Large intestine (tissue), 3 donors: ENCODE measurements at regions not wholly inside any gene's neighbourhood (a gene's known extent, or its start where the extent isn't known, plus 50 kb on each side); places are given as distances from the start of the nearest gene placed in this dataset.
"Not testable (repeated sequence)": the region's sequence is repeated elsewhere in the genome, so short reads cannot be mapped to it uniquely, and the experiment has no call there.

Source experiments
- DNase-seq, 2 donors: peaks; one replicate each; pipeline versions ENCODE4 v3.0.0 to v3.0.0-alpha.2; 2013
- H3K27ac ChIP-seq: one replicate; pipeline ENCODE4 v1.5.1; 2013; ENCODE audit warnings: low read length
- H3K27me3 ChIP-seq: 2 replicates; pipeline ENCODE4 v1.6.1; 2013; ENCODE audit warnings: low read length; ENCODE audit not compliant: control insufficient read depth, insufficient read depth
- H3K36me3 ChIP-seq: 2 replicates; pipeline ENCODE4 v1.6.1; 2013; ENCODE audit warnings: low read length; ENCODE audit not compliant: control insufficient read depth, insufficient read depth
- H3K4me1 ChIP-seq: one replicate; pipeline ENCODE4 v1.6.1; 2013; ENCODE audit warnings: low read length; ENCODE audit not compliant: control insufficient read depth, insufficient read depth
- H3K4me3 ChIP-seq: one replicate; pipeline ENCODE4 v1.5.1; 2013; ENCODE audit warnings: low read length
- H3K9me3 ChIP-seq: one replicate; pipeline ENCODE4 v1.6.1; 2013; ENCODE audit warnings: mild to moderate bottlenecking, low read depth, low read length, moderate library complexity; ENCODE audit not compliant: control insufficient read depth
- WGBS: methylation state at CpG from one replicate; pipeline ENCODE4 v1.1.5; 2013; ENCODE audit warnings: low lambda C conversion rate; ENCODE audit not compliant: insufficient coverage; 5-methylcytosine and 5-hydroxymethylcytosine counted together

DNA sequence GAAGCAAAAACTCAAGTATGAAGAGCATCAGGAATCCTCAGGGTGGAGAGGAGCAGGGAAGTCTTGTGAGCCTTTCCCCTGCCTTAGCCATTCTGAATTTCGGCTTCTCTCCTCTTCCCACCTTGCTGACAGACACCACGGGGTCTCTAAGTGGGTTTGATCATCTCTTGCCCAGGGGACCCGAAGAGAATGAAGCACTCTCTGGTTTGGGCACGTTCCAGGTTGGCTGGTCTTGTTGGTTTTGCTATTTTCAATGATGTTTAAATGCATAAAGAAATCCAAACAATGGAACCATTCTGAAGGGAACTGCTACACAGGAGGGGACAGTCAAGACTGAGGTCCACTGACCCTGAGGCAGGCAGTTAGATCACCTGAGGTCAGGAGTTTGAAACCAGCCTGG is 131.7 kb downstream of the PXDC1 start:
- Histone ChIP-seq H3K9me3 (no peaks in the 10 kb centered on the region), H3K36me3 (no peaks in the 10 kb centered on the region)
- no CpG with 5 or more reads among the region's 4 CpGs for WGBS

DNA sequence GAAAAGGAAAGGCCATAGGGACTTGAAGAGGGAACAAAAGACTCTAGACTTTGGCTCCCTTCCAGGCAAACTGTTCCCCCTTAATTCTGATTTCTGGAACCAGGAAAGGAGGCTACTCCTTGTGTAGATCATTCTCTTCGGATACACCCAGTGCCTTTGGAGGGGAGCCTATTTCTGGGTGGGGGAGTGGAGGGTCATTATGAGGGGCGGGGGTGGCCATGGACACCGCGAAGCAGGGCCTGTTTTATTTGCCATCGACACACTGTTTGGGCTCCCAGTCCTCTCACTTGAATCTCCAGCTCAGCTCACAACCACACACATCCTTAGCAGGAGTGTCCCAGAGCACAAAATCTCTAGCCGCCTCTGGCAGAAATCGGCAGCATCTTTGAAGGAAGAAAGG is 132.3 kb downstream of the PXDC1 start:
- H3K4me1 ChIP-seq: no peaks in the 10 kb centered on the region
- no peak overlapping the region for H3K4me3 ChIP-seq
- no peak for DNase-seq
- H3K36me3 ChIP-seq: no peaks in the 10 kb centered on the region
- H3K27ac ChIP-seq: no peak overlapping the region
- no peaks in the 10 kb centered on the region for H3K9me3 ChIP-seq
- H3K27me3 ChIP-seq: no peaks in the 10 kb centered on the region
- WGBS: no CpG with 5 or more reads among the region's 7 CpGs

More for the DNA sequence above, 131.7 kb downstream of the PXDC1 start:
- H3K27ac ChIP-seq: no peak overlapping the region
- no peak for DNase-seq
- H3K27me3 ChIP-seq: no peaks in the 10 kb centered on the region
- no peaks in the 10 kb centered on the region for H3K4me1 ChIP-seq
- H3K4me3 ChIP-seq: no peak overlapping the region

DNA sequence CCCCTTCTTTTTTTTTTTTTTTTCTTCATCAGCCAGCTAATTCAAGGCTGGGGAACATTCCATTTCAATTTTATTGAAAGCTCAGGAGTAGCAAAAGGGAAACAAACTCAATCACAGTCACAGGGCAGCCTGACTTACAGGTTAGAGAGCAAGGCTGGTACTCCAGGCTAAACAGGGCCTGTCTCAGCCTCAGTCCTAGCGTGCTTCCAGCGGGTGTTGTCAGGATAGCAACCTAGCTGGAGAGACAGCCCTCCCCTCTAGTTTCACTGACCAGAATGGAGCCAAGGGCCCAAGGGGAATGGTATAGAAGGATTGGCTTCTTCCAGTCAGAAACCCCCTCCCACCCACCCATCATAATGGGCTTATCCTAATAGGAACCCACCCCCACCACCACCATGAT is 132.9 kb downstream of the PXDC1 start:
- no peaks in the 10 kb centered on the region for H3K4me1 ChIP-seq
- no peaks in the 10 kb centered on the region for H3K27me3 ChIP-seq
- H3K36me3 ChIP-seq: no peaks in the 10 kb centered on the region
- 100% methylated on average over 1 of the region's 2 CpGs for whole genome bisulfite sequencing
- no peak overlapping the region for H3K27ac ChIP-seq
- no peak for DNase-seq
- no peak overlapping the region for H3K4me3 ChIP-seq
- no peaks in the 10 kb centered on the region for H3K9me3 ChIP-seq

DNA sequence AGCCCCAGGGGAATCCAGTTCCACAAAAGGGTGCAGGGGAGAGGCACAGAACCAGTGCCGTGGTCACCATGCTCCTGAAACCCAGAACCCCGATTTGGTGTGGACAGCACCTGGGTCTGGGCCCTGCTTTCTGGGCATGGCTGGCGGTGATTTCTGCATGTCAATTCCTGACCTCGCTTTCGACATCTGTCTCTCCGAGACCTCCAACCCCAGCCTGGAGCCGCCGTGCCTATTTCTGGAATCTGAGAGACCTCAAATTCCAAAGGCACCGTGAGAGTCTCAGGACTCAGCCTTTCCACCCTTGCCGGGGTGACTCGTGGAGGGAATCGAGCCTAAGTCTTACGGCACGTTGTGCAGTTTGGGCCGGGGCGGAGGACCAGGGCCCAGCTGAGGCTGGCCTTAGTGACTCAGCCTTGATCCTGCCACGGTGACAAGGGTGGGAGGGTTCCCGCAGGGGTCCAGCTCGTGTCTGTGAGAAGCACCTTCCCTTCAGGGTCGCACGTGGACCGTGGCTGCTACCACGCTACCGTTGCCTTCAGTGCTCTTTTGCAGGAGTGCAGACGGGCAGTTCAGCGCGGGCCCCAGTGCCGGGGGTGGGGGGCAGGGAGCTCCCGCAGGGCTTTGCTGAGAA is 133.7 kb downstream of the PXDC1 start:
- DNase-seq: no peak
- no peaks in the 10 kb centered on the region for H3K27me3 ChIP-seq
- H3K36me3 ChIP-seq: no peaks in the 10 kb centered on the region
- H3K4me1 ChIP-seq: no peaks in the 10 kb centered on the region
- no CpG with 5 or more reads among the region's 29 CpGs for WGBS
- H3K27ac ChIP-seq: no peak overlapping the region
- no peaks in the 10 kb centered on the region for H3K9me3 ChIP-seq
- no peak overlapping the region for H3K4me3 ChIP-seq

DNA sequence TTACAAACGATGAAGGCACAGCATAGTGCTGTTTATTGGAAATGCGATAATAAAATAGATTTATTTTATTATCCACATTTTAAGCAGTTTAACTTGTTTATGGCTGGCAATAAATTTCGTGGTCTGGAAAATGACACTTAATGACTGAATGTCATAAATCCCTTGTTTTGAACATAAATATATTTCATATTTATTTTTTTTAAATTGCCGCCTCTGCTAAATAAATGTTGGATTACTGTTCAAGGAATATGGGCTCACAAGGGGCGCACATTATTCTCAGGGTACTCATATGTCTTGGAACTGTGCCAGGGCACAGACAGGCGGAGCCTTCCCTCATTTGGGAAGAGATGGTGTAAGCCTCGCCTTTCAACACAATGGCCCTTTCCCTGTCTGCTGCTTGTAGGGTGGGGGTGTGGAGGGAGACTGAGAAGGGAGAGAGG is 134.3 kb downstream of the PXDC1 start:
- no peak for DNase-seq

DNA sequence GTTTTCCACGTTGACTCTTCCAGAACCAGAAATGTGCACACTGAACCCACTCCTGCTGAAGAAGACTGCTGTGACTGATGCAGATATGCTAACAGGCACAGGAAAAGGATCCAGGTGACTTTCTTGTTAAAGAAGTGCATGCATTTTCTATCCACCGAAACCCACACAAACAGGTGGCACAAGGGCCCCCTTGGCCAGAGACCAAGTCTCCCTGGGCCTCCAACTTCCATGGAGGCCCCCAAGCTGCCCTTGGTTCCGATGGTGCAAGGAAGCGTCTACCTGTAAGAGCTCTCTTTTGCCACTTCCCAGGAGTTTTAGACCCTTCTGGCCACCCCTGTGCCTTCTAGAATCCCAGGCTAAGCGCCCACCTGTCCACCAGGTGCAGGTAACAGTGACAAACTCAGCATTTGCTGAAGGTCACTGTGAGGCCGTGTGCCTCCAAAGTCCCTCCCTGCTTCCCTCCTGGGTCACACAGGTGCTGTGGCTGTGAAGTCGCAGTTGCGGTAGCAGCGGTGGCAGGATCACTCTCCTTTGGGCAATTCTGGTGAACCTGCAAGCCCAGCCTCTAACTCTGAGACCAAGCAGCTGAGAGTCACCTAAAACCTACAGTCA is 134.8 kb downstream of the PXDC1 start:
- H3K4me1 ChIP-seq: no peaks in the 10 kb centered on the region
- H3K4me3 ChIP-seq: no peak overlapping the region
- no CpG with 5 or more reads among the region's 9 CpGs for whole genome bisulfite sequencing
- H3K27me3 ChIP-seq: no peaks in the 10 kb centered on the region
- no peak for DNase-seq
- no peaks in the 10 kb centered on the region for H3K36me3 ChIP-seq
- H3K27ac ChIP-seq: no peak overlapping the region
- no peaks in the 10 kb centered on the region for H3K9me3 ChIP-seq

More for the DNA sequence above, 134.3 kb downstream of the PXDC1 start:
- Histone ChIP-seq H3K4me1 (no peaks in the 10 kb centered on the region), H3K9me3 (no peaks in the 10 kb centered on the region), H3K4me3 (no peak overlapping the region), H3K27ac (no peak overlapping the region), H3K36me3 (no peaks in the 10 kb centered on the region), H3K27me3 (no peaks in the 10 kb centered on the region)
- WGBS: 58% methylated on average over 4 of the region's 7 CpGs

DNA sequence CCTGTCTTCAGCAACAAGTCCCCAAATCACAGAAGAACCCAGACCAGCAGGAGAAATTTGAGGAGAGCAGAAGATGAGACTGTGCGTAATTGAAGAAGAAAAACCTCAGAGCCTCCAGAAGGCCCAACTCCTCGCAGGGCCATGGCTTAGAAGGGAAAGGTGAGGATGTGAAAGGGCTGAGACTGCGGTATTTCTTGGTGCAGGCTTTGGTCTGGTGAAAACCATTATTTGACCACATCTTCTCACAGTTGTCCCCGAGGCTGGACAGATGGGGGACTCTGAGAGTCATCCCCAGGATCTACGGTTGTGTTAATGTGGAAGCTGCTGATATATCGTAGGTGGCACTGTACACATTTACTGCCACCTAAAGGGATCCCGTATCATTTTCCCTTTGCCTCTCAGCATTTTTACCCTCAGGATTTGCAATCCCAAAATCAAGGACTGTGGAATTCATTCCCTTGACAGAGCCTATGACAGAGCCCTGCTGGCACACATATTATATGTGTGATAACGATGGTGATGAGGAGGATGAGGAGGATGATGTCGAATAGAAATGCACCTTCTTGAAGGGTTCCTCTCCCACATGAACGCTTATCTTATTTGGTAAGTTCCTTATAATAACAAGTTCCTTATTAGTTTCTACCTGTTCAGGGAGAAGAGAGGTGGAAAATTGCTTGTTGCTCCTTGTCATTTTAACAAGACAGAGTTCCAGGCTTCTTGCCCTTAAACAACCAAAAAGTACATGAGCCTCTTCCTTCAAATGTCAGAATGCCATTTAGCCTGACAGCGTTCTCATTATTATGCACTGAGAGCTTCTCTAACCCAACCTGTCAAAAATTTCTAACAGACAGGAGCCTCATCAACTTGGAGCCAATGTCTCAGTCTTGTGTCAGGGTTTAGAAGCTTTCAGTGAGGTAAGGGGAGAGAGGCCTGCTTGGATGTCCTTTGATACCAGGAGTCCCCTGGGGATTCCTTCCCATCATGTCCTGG is 135.8 kb downstream of the PXDC1 start:
- Histone ChIP-seq H3K27ac (no peak overlapping the region), H3K36me3 (no peaks in the 10 kb centered on the region), H3K9me3 (no peaks in the 10 kb centered on the region), H3K27me3 (no peaks in the 10 kb centered on the region), H3K4me3 (no peak overlapping the region), H3K4me1 (no peaks in the 10 kb centered on the region)
- no peak for DNase-seq
- 94% methylated on average over 2 of the region's 11 CpGs for WGBS

DNA sequence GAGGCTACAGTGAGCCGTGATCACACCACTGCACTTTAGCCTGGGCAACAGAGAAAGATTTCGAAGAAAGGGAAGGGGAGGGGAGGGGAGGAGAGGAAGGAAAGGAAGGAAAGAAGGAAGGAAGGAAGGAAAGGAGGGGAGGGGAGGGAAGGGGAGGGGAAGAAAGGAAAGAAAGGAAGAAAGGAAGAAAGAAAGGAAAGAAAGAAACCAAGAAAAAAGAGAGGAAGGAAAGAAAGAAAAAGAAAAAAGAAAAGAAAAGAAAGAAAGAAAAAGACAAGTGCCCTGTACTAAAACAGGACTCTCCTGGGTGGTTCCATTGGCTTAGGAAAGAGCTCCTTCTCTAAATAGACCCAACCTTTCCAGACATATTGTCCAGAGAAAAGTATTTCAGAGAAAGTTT is 136.6 kb downstream of the PXDC1 start:
- no peak for DNase-seq
- Histone ChIP-seq H3K36me3 (no peaks in the 10 kb centered on the region), H3K27me3 (no peaks in the 10 kb centered on the region), H3K27ac (no peak overlapping the region), H3K4me3 (no peak overlapping the region), H3K4me1 (no peaks in the 10 kb centered on the region), H3K9me3 (no peaks in the 10 kb centered on the region)
- WGBS: no CpG with 5 or more reads among the region's 2 CpGs

DNA sequence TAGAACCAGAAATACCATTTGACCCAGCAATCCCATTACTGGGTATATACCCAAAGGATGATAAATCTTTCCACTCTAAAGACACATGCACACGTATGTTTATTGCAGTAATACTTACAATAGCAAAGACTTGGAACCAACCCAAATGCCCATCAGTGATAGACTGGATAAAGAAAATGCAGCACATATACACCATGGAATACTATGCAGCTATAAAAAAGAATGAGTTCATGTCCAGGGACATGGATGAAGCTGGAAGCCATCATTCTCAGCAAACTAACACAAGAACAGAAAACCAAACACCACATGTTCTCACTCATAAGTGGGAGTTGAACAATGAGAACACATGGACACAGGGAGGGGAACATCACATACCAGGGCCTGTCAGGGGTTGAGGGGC is 137.9 kb downstream of the PXDC1 start:
- not testable (repeated sequence) for H3K27ac ChIP-seq, H3K27me3 ChIP-seq
- WGBS: no CpG with 5 or more reads among the region's 1 CpG

DNA sequence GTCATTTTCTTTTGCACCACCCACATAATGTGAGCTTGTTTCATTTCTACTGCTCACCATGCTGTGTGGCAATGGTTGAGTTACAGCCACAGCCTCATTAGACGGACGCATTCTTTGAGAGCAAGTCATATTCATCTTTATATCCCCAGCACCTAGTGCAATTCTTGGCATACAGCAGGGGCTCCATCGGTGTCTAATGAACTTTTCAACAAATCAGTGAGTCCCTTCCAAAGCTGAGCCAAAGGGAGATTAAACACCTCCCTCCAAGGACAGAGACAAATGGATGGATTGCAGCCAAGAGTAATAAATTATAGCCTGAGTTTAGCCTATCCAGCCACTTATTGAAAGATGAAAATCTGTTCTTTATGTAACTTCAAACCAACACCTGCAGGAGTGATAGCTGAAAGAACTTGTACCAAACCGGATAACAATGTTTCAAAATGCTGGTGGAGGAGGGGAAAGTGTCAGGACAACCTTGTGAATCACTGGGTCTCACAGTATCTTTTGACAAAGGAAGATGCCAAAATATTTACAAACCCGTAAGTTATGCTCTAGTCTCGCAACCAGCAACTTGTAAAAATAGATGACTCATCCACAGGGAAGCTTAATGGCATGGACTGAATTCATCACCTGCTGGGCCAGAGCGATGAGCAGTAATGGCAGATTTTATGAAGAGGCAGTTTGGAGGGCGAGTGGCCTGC is 139.0 kb downstream of the PXDC1 start:
- Histone ChIP-seq H3K4me1 (no peaks in the 10 kb centered on the region), H3K9me3 (no peaks in the 10 kb centered on the region), H3K27me3 (no peaks in the 10 kb centered on the region), H3K4me3 (no peak overlapping the region), H3K36me3 (no peaks in the 10 kb centered on the region), H3K27ac (no peak overlapping the region)
- WGBS: 90% methylated on average over 2 of the region's 8 CpGs
- DNase-seq: no peak

More for the DNA sequence above, 137.9 kb downstream of the PXDC1 start:
- not testable (repeated sequence) for H3K9me3 ChIP-seq, H3K36me3 ChIP-seq, DNase-seq, H3K4me3 ChIP-seq, H3K4me1 ChIP-seq
